NCI-H446 treated with DMSO at 0.1 percent for 48 hours (cell line): ENCODE measurements at regions not wholly inside any gene's neighbourhood (a gene's known extent, or its start where the extent isn't known, plus 50 kb on each side); places are given as distances from the start of the nearest gene placed in this dataset.

Source experiments
- DNase-seq: peaks from one replicate; lab custom pipeline; 2025; lab: John Stamatoyannopoulos, UW

- no peak for DNase-seq
These were observed 655.2 kb downstream of the EPHA4 start for GRCh38 chr2:220916931-220917330.

GRCh38 chr2:220930271-220931076 is 641.6 kb downstream of the EPHA4 start:
- no peak for DNase-seq

- no peak for DNase-seq
These were observed 640.6 kb downstream of the EPHA4 start for GRCh38 chr2:220931491-220931890.

GRCh38 chr2:220932041-220932440 is 640.1 kb downstream of the EPHA4 start:
- DNase-seq, result no peak

GRCh38 chr2:220935789-220936321 is 636.2 kb downstream of the EPHA4 start:
- no peak for DNase-seq

GRCh38 chr2:220936641-220937197 is 635.4 kb downstream of the EPHA4 start:
- DNase-seq, result no peak

- no peak for DNase-seq
These were observed 634.9 kb downstream of the EPHA4 start for GRCh38 chr2:220937245-220937644.

- DNase-seq, result no peak
These were observed 631.5 kb downstream of the EPHA4 start for GRCh38 chr2:220940646-220941045.

GRCh38 chr2:220941683-220942082 is 630.4 kb downstream of the EPHA4 start:
- no peak for DNase-seq

- no peak for DNase-seq
These were observed 625.6 kb downstream of the EPHA4 start for GRCh38 chr2:220946552-220946951.

GRCh38 chr2:220948579-220948978 is 623.5 kb downstream of the EPHA4 start:
- no peak for DNase-seq

- DNase-seq, result no peak
These were observed 622.6 kb downstream of the EPHA4 start for GRCh38 chr2:220949466-220949865.

GRCh38 chr2:220955776-220956175 is 616.3 kb downstream of the EPHA4 start:
- no peak for DNase-seq

GRCh38 chr2:220956429-220956828 is 615.7 kb downstream of the EPHA4 start:
- no peak for DNase-seq

GRCh38 chr2:220959391-220959802 is 612.7 kb downstream of the EPHA4 start:
- peak; percentile 96 for DNase-seq

GRCh38 chr2:220961143-220961860 is 610.8 kb downstream of the EPHA4 start:
- DNase-seq, result no peak

GRCh38 chr2:220962556-220962955 is 609.5 kb downstream of the EPHA4 start:
- no peak for DNase-seq

GRCh38 chr2:220963076-220963475 is 609.0 kb downstream of the EPHA4 start:
- no peak for DNase-seq

- no peak for DNase-seq
These were observed 608.2 kb downstream of the EPHA4 start for GRCh38 chr2:220963930-220964329.

- no peak for DNase-seq
These were observed 605.5 kb downstream of the EPHA4 start for GRCh38 chr2:220966636-220967035.

- no peak for DNase-seq
These were observed 602.8 kb downstream of the EPHA4 start for GRCh38 chr2:220969348-220969747.

GRCh38 chr2:220980966-220981675 is 591.0 kb downstream of the EPHA4 start:
- DNase-seq, result no peak
